ENCODE measurements at regions not wholly inside any gene's neighbourhood (a gene's known extent, or its start where the extent isn't known, plus 50 kb on each side); places are given as distances from the start of the nearest gene placed in this dataset.

- H3K27me3 ChIP-seq (ENCODE audit: control insufficient read depth in 2 of 2, insufficient read depth in 2 of 2, low read length in 2 of 2): no peaks in the 10 kb centered on the region
- TF ChIP-seq POLR2A (IDR thresholded peaks at IDR 0.05; ENCODE audit: low read depth, low read length) (no peak), JUN (IDR thresholded peaks at IDR 0.05; ENCODE audit: borderline replicate concordance, insufficient read depth, insufficient read length, low read depth) (no peak), EZH2 (IDR thresholded peaks at IDR 0.05; ENCODE audit: borderline replicate concordance, low read depth, low read length, severe bottlenecking) (no peak), MYC (IDR thresholded peaks at IDR 0.05; ENCODE audit: low read depth, low read length) (no peak), CTCF (IDR thresholded peaks at IDR 0.05; ENCODE audit: extremely low read depth in 1 of 2, insufficient read depth in 1 of 2, low read depth in 1 of 2, low read length in 2 of 2) (no peak), POLR2AphosphoS5 (IDR thresholded peaks at IDR 0.05; ENCODE audit: insufficient read depth, low read depth, low read length) (no peak), FOS (IDR thresholded peaks at IDR 0.05; ENCODE audit: borderline replicate concordance, insufficient read depth, low read length) (no peak), GATA2 (IDR thresholded peaks at IDR 0.05; ENCODE audit: insufficient read depth, insufficient read length, low read depth, low read length) (no peak), MAX (IDR thresholded peaks at IDR 0.05; ENCODE audit: insufficient read depth, insufficient read length) (no peak)
- CTCF ChIA-PET: interaction anchor here (1.3 to 11.4 kb wide), 4 partner anchors 11 to 105 kb away, joined by 4 to 79 read pairs (median 5); no protein-coding TSS in a partner anchor
- intact Hi-C loops (cut with micrococcal nuclease): no loop called here
- POLR2A ChIA-PET: no interaction called here
- H3K36me3 ChIP-seq (ENCODE audit: control insufficient read depth in 2 of 2, extremely low read depth in 1 of 2, insufficient read depth in 2 of 2, low read length in 2 of 2): no peaks in the 10 kb centered on the region
- H3K9me1 ChIP-seq (replicated peaks; ENCODE audit: control insufficient read depth, extremely low read depth, insufficient read depth, low read length): no peaks in the 10 kb centered on the region
- peak overlapping the region; percentile 61 for H2AFZ ChIP-seq (ENCODE audit: low read depth, low read length)
- H3K4me1 ChIP-seq (ENCODE audit: control insufficient read depth, extremely low read depth, insufficient read depth, low read length): no peaks in the 10 kb centered on the region
- no peak for DNase-seq (ENCODE audit: low read depth, low spot score)
- no peak overlapping the region for H3K27ac ChIP-seq (ENCODE audit: insufficient read depth, low read depth, low read length)
- no peak overlapping the region for H3K4me2 ChIP-seq (ENCODE audit: insufficient read depth, low read length)
- BruUV-seq (replicated peaks): no TSS peak
- no peaks in the 10 kb centered on the region for H3K79me2 ChIP-seq (ENCODE audit: control insufficient read depth, insufficient read depth, low read length)
- H3K9ac ChIP-seq (replicated peaks; ENCODE audit: extremely low read depth, insufficient read depth, low read length): no peak overlapping the region
- H3K9me3 ChIP-seq (replicated peaks; ENCODE audit: control insufficient read depth, insufficient read depth, low read length): no peaks in the 10 kb centered on the region
- FAIRE-seq: no peak
- H4K20me1 ChIP-seq (replicated peaks; ENCODE audit: control insufficient read depth, extremely low read depth, insufficient read depth, low read length): no peaks in the 10 kb centered on the region
- H3K4me3 ChIP-seq (replicated peaks in 1 of 3; ENCODE audit: insufficient read depth in 1 of 3, low read depth in 1 of 3, low read length in 3 of 3): no peak overlapping the region
- dilution Hi-C loops (cut with MboI; ENCODE audit: extremely low pct_ligation_motif_present, low sequenced_read_pairs): no loop called here
These were observed 101.5 kb upstream of the SMIM36 start for GRCh38 chr17:55612691-55613141.
